PFSK-1 (cell line): ENCODE measurements at regions not wholly inside any gene's neighbourhood (a gene's known extent, or its start where the extent isn't known, plus 50 kb on each side); places are given as distances from the start of the nearest gene placed in this dataset.

ENCODE experiments used
- FOXP2 ChIP-seq: optimal IDR thresholded peaks from 2 replicates; pipeline ENCODE3; 2011; ENCODE audit warnings: borderline replicate concordance, control low read depth, inconsistent platforms; ENCODE audit not compliant: insufficient read depth; ENCODE audit errors: extremely low read length, extremely low read depth
- POLR2AphosphoS5 ChIP-seq: IDR thresholded peaks from 2 replicates; pipeline ENCODE4 v1.6.1; 2012; ENCODE audit warnings: low read depth, mild to moderate bottlenecking, control low read depth, low read length, moderate library complexity
- REST ChIP-seq, 2 experiments: IDR thresholded peaks; 2 replicates each; pipeline versions ENCODE4 v1.6.1 to v1.8.0; 2011 to 2012; ENCODE audit warnings: low read depth in 2 of 2, low read length in 2 of 2, control low read depth in 1 of 2, inconsistent platforms in 1 of 2, mild to moderate bottlenecking in 1 of 2, moderate library complexity in 1 of 2; ENCODE audit not compliant: insufficient read depth in 1 of 2
- SIN3A ChIP-seq: IDR thresholded peaks from 2 replicates; pipeline ENCODE4 v1.6.1; 2012; ENCODE audit warnings: mild to moderate bottlenecking, low read length, moderate library complexity, borderline replicate concordance; ENCODE audit not compliant: insufficient read depth
- TAF1 ChIP-seq: IDR thresholded peaks from 2 replicates; pipeline ENCODE4 v1.6.1; 2012; ENCODE audit warnings: low read length, control low read depth, borderline replicate concordance; ENCODE audit not compliant: insufficient read depth

- TF ChIP-seq POLR2AphosphoS5 (no peak), TAF1 (no peak), SIN3A (no peak), FOXP2 (no peak), REST (IDR thresholded peaks at IDR 0.05; ENCODE audit: insufficient read depth in 1 of 2, low read depth in 2 of 2, low read length in 2 of 2) (no peak)
These were observed 102.7 kb upstream of the FAM13C start for GRCh38 chr10:59465088-59465487.

- TF ChIP-seq REST (IDR thresholded peaks at IDR 0.05; ENCODE audit: insufficient read depth in 1 of 2, low read depth in 2 of 2, low read length in 2 of 2), result no peak
- no peak for TF ChIP-seq TAF1
- TF ChIP-seq FOXP2, result no peak
- TF ChIP-seq POLR2AphosphoS5, result no peak
- TF ChIP-seq SIN3A, result no peak
These were observed 102.1 kb upstream of the FAM13C start for GRCh38 chr10:59464483-59464882.

GRCh38 chr10:59463909-59464308 is 101.6 kb upstream of the FAM13C start:
- TF ChIP-seq TAF1 (no peak), SIN3A (no peak), REST (IDR thresholded peaks at IDR 0.05; ENCODE audit: insufficient read depth in 1 of 2, low read depth in 2 of 2, low read length in 2 of 2) (no peak), POLR2AphosphoS5 (no peak), FOXP2 (no peak)

GRCh38 chr10:59460601-59461000 is 98.3 kb upstream of the FAM13C start:
- TF ChIP-seq FOXP2, result no peak
- TF ChIP-seq SIN3A, result no peak

GRCh38 chr10:59456199-59456598 is 93.8 kb upstream of the FAM13C start:
- TF ChIP-seq TAF1 (no peak), POLR2AphosphoS5 (no peak), FOXP2 (no peak)

- TF ChIP-seq SIN3A (no peak), REST (IDR thresholded peaks at IDR 0.05; ENCODE audit: insufficient read depth in 1 of 2, low read depth in 2 of 2, low read length in 2 of 2) (no peak), FOXP2 (no peak), POLR2AphosphoS5 (no peak), TAF1 (no peak)
These were observed 92.0 kb upstream of the FAM13C start for GRCh38 chr10:59454171-59454919.
